Ammon's horn (tissue), 1 donor: ENCODE measurements at regions not wholly inside any gene's neighbourhood (a gene's known extent, or its start where the extent isn't known, plus 50 kb on each side); places are given as distances from the start of the nearest gene placed in this dataset.

Source experiments
- DNase-seq: peaks from one replicate; pipeline ENCODE4 v3.0.0-alpha.2; 2016; ENCODE audit warnings: low spot score

- DNase-seq, result no peak
Observed at GRCh38 chr13:111969551-111970135, 97.3 kb upstream of the SOX1 start.

DNA sequence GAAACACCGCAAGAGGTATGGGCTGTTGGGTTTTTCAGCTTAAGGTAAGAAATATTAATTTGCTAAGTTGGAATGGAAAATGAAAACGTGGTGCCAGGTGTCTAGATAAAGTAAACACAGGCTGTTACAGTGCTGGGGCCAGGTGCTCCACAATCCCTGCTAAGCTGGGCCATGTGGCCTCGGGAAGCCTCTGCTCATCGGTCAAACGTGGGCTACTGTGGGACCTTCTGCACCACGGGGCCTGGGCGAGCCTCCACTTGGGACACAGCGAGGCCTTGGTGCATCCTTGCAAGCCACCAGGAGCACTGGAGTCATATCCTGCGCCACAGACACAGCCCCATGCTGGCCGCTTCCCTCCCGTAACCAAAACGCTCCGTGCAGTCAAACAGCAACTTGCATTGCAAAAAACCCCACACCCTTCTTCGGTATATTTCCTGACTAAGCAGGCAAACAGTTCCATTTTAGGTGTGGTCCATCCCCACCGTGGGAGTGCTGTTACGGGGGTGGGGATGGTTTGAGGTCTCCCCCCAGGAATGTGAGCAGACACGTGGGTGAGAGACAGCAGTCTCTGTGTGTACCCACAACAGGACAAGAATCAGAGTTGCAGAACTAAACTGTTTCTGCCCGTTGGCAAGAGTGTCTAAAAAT lies 96.3 kb upstream of the SOX1 start:
- DNase-seq, result no peak

- no peak for DNase-seq
Observed at GRCh38 chr13:111971891-111972780, 94.8 kb upstream of the SOX1 start.

- DNase-seq, result no peak
Observed at GRCh38 chr13:111973186-111973585, 93.8 kb upstream of the SOX1 start.

GRCh38 chr13:111973605-111974340 lies 93.2 kb upstream of the SOX1 start:
- DNase-seq, result peak; percentile 53

DNA sequence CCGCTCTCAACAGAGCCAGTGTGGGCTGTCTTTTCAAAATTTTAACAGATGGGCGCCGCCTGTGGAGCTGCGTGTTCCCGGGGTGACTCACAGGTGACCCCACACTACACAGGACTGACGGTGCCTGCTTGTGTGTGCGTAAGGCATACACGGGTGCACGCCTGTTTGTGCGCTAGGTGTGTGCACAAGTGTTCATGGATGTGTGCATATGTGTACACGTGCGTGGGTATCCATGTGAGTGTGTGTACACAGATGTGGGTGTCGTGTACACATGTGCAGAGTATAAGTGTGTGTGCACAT lies 92.7 kb upstream of the SOX1 start:
- no peak for DNase-seq

GRCh38 chr13:111975539-111976473 lies 91.1 kb upstream of the SOX1 start:
- DNase-seq, result no peak

DNA sequence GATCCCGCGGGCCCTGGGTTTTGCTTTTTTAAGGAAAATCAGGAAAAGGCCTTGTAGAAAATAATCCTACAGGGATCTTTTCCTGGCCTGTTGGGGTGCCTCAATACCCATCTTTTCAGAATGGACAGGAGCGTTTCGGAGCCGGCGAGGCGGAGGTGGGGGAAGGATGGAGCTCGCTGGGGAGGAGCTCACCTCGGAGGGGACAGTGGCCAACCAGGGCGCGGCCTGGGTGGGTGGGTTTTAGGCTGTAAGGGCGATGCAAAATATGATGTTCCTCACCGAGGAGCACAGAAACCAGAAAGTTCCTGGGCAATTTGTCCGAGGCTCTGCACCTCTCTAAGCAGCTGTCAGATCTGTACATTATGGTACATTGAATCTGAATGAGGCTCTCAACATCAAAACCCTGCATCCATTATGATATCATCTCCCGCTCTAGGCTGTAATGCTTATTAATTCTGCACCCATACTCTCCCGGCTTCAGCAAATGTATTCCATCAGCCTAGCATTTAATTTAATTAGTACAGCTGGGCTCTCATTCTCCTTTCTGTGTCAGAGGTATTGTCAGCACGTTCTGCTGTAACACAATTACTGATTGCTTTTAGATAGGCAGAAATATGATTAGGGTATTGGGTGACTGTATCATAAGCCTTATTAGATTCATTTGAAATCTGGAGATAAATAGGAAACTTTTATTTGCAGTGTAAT lies 90.3 kb upstream of the SOX1 start:
- DNase-seq, result no peak

- no peak for DNase-seq
Observed at GRCh38 chr13:111977179-111977506, 89.8 kb upstream of the SOX1 start.

DNA sequence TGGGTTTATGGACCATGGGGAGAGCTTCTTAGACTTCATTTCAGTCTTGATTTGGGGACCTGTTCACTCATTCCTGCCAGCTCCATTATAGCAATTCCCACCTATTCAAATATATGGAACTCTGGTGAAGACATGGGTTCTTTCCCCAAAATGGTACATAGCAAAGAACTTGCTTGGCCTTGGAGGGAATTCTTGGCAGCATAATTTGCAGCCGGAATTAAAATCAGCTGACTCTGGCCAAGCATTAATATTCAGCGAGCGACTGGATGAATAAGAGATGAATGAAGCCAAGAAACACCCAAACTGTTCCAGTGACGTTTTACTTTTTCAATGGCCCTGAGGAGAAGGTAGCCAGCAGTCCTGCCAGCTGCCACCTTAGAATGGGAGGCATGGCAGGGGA lies 88.4 kb upstream of the SOX1 start:
- no peak for DNase-seq

- no peak for DNase-seq
Observed at GRCh38 chr13:111980146-111980929, 86.6 kb upstream of the SOX1 start.

- no peak for DNase-seq
Observed at GRCh38 chr13:111981006-111981405, 85.9 kb upstream of the SOX1 start.

GRCh38 chr13:111981446-111982165 lies 85.3 kb upstream of the SOX1 start:
- no peak for DNase-seq

- DNase-seq, result no peak
Observed at GRCh38 chr13:111984349-111984748, 82.6 kb upstream of the SOX1 start.

DNA sequence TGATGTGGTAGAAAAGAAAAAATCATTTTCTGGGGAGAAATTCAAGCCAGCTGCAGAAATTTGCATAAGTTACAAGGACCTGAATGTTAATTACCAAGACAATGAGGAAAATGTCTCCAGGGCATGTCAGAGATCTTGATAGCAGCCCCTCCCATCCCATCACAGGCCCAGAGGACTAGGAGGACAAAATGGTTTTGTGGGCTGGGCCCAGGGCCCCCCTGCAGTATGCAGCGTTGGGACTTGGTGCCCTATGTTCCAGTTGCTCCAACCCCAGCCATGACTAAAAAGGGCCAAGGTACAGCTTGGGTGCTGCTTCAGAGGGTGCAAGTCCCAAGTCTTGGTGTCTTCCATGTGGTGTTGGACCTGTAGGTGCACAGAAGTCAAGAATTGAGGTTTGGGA lies 76.6 kb upstream of the SOX1 start:
- DNase-seq, result no peak

- DNase-seq, result no peak
Observed at GRCh38 chr13:111992911-111993310, 74.0 kb upstream of the SOX1 start.

GRCh38 chr13:111993691-111994090 lies 73.3 kb upstream of the SOX1 start:
- DNase-seq, result no peak

GRCh38 chr13:111994578-111994977 lies 72.4 kb upstream of the SOX1 start:
- no peak for DNase-seq

- DNase-seq, result no peak
Observed at GRCh38 chr13:111999352-111999751, 67.6 kb upstream of the SOX1 start.

DNA sequence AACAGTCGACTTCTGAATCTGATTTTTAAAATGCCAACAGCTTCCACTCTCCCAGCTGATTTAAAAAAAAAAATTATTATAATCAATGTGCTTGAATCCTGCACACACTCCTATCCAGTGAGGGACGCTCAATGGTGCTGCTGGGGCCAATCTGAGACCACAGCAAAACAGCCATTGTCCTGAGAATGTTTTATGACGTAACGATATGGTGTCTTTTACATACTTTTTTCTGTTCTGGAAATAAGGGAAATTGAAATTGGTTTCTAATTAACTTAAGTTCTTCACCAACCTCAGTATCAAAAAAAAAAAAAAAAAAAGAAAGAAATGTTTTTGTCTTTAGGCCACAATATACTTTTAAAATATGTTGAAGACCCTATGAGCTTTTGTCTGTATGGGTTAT lies 66.1 kb upstream of the SOX1 start:
- DNase-seq, result no peak
